HAP-1 (cell line): ENCODE measurements at regions not wholly inside any gene's neighbourhood (a gene's known extent, or its start where the extent isn't known, plus 50 kb on each side); places are given as distances from the start of the nearest gene placed in this dataset.
A peak's percentile ranks its signal among the peaks of the same experiment; 100 is the strongest.
"Not testable (repeated sequence)": the region's sequence is repeated elsewhere in the genome, so short reads cannot be mapped to it uniquely, and the experiment has no call there.

Source experiments
- DNase-seq, 2 experiments: peaks; one replicate each; pipeline ENCODE4 v3.0.0-alpha.2; 2016 to 2020; ENCODE audit warnings: low spot score in 2 of 2
- H3K27me3 ChIP-seq: fragments of 250-450 bp; sonication (Bioruptor Pico); 2 replicates; pipeline ENCODE4 v1.5.1; 2020; ENCODE audit warnings: low read depth, mild to moderate bottlenecking, moderate library complexity
- H3K36me3 ChIP-seq: fragments of 250-450 bp; sonication (Bioruptor Pico); replicated peaks from 2 replicates; pipeline ENCODE4 v1.5.1; 2020; ENCODE audit warnings: mild to moderate bottlenecking
- H3K4me1 ChIP-seq: fragments of 250-450 bp; sonication (Bioruptor Pico); 2 replicates; pipeline ENCODE4 v1.5.1; 2020; ENCODE audit warnings: mild to moderate bottlenecking
- H3K4me3 ChIP-seq: fragments of 250-450 bp; sonication (Bioruptor Pico); 2 replicates; pipeline ENCODE4 v1.5.1; 2020; ENCODE audit warnings: mild to moderate bottlenecking, moderate library complexity
- H3K9me3 ChIP-seq: fragments of 250-450 bp; sonication (Bioruptor Pico); 2 replicates; pipeline ENCODE4 v1.5.1; 2020; ENCODE audit warnings: mild to moderate bottlenecking, moderate library complexity
- in situ Hi-C: fragments of 300-500 bp; cut with MboI; formaldehyde crosslinking; loops from 3 replicates; pipeline ENCODE4 v1.14.3; 2020; ENCODE audit warnings: low sequenced_read_pairs, inconsistent platforms, mixed read lengths

- in situ Hi-C loops: no loop called here
- no peaks in the 10 kb centered on the region for H3K36me3 ChIP-seq
- no peak for DNase-seq
Measured at GRCh38 chr9:101999441-101999840, 261.0 kb upstream of the GRIN3A start.

GRCh38 chr9:101995231-101995630 is 256.8 kb upstream of the GRIN3A start:
- Histone ChIP-seq H3K36me3 (no peaks in the 10 kb centered on the region), H3K27me3 (no peaks in the 10 kb centered on the region; the same call in 1 of the 2 replicates), H3K9me3 (no peaks in the 10 kb centered on the region), H3K4me3 (no peak overlapping the region), H3K4me1 (peaks cover 10% of the 10 kb centered on the region)
- in situ Hi-C loops: no loop called here
- DNase-seq: no peak

More at GRCh38 chr9:101999441-101999840, 261.0 kb upstream of the GRIN3A start:
- no peak overlapping the region for H3K4me3 ChIP-seq
- no peaks in the 10 kb centered on the region for H3K27me3 ChIP-seq
- no peaks in the 10 kb centered on the region for H3K9me3 ChIP-seq
- H3K4me1 ChIP-seq: peaks cover 3% of the 10 kb centered on the region; the same call in 1 of the 2 replicates

GRCh38 chr9:101993771-101994170 is 255.3 kb upstream of the GRIN3A start:
- Histone ChIP-seq H3K4me3 (no peak overlapping the region), H3K9me3 (no peaks in the 10 kb centered on the region), H3K4me1 (peaks cover 10% of the 10 kb centered on the region), H3K36me3 (no peaks in the 10 kb centered on the region), H3K27me3 (no peaks in the 10 kb centered on the region; the same call in 1 of the 2 replicates)
- in situ Hi-C loops: no loop called here
- no peak for DNase-seq

GRCh38 chr9:101991926-101992325 is 253.5 kb upstream of the GRIN3A start:
- Histone ChIP-seq H3K36me3 (no peaks in the 10 kb centered on the region), H3K27me3 (no peaks in the 10 kb centered on the region; the same call in 1 of the 2 replicates), H3K9me3 (no peaks in the 10 kb centered on the region), H3K4me1 (peaks cover 10% of the 10 kb centered on the region), H3K4me3 (no peak overlapping the region)
- DNase-seq: peak; percentile 19 to 51
- in situ Hi-C loops: no loop called here

DNA sequence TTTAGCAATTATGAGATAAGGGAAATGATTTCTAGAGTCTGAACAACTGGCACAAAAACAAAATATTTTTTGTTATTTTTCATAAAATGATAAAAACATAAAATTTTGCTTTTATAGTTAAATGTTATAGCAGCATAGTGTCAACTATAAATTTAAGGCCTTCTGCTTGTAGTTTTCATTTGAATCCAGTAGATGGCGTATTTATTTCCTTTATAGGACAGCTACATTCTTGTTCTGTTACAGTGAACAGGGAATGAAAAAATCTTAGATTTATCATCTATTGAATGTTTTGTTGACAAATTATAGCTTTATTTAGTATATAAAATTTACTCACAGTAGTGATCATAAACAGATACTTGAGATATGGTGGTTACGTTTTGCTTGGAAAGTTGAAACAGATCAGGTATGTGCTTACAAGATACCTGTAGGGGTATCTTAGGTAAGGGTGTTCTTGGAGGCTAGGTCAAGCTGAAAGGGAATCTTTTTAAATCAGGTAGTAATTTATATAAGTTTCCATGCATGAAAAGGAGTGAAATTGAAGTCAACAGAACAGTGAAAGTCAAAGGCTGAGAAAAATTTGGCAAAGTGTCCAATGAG is 239.3 kb upstream of the GRIN3A start:
- in situ Hi-C loops: no loop called here
- no peaks in the 10 kb centered on the region for H3K4me1 ChIP-seq
- H3K4me3 ChIP-seq: no peak overlapping the region
- H3K9me3 ChIP-seq: no peaks in the 10 kb centered on the region
- DNase-seq: peak in 1 of 2 experiments; percentile 33
- H3K27me3 ChIP-seq: no peaks in the 10 kb centered on the region
- H3K36me3 ChIP-seq: no peaks in the 10 kb centered on the region

- in situ Hi-C loops: no loop called here
- no peak for DNase-seq
- H3K27me3 ChIP-seq: no peaks in the 10 kb centered on the region
Measured at GRCh38 chr9:101970609-101971008, 232.2 kb upstream of the GRIN3A start.

GRCh38 chr9:101968392-101968791 is 229.9 kb upstream of the GRIN3A start:
- Histone ChIP-seq H3K9me3 (no peaks in the 10 kb centered on the region), H3K4me1 (no peaks in the 10 kb centered on the region), H3K27me3 (no peaks in the 10 kb centered on the region), H3K36me3 (no peaks in the 10 kb centered on the region), H3K4me3 (no peak overlapping the region)
- in situ Hi-C loops: no loop called here
- DNase-seq: no peak

More at GRCh38 chr9:101970609-101971008, 232.2 kb upstream of the GRIN3A start:
- Histone ChIP-seq H3K4me1 (no peaks in the 10 kb centered on the region), H3K36me3 (no peaks in the 10 kb centered on the region), H3K4me3 (no peak overlapping the region), H3K9me3 (no peaks in the 10 kb centered on the region)

DNA sequence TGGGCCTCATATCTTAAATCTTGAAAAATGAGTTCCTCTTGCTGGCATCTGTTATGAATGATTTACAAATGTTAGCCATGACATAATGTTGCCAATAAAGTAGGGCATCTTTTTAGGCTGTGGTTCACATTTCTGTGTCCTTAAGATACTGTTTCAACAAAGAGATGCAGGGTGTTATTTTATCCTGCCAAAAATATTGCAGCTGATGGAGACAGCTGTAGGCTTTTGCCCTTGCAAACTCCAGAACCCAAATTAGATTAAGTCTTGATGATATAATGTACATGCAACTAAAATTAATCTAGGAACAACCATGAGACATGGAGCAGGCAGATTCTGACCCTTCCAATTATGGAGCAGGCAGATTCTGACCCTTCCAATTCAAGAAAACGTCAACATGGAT is 228.2 kb upstream of the GRIN3A start:
- H3K4me1 ChIP-seq: no peaks in the 10 kb centered on the region
- in situ Hi-C loops: no loop called here
- H3K4me3 ChIP-seq: no peak overlapping the region
- DNase-seq: no peak
- no peaks in the 10 kb centered on the region for H3K27me3 ChIP-seq
- H3K36me3 ChIP-seq: no peaks in the 10 kb centered on the region
- no peaks in the 10 kb centered on the region for H3K9me3 ChIP-seq

DNA sequence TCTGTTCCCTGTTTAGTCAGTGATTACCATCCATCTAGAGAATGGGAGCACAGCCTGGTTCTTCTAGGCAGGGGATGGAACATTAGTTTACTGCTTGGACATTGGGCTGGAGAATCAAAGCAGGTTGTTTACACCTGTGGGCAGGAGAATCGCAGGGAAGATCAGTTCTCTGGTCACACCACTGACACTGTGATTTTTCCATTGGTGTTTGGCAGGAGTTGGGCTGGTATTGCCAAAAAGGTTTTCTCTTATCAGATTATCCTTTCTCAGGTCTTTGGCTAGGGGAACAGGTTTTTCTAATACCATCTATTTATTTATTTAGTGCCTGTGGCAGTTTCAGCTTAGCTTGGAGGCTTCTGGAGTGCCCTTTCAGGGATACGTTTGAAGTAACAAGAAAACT is 219.3 kb upstream of the GRIN3A start:
- Histone ChIP-seq H3K9me3 (no peaks in the 10 kb centered on the region), H3K27me3 (no peaks in the 10 kb centered on the region), H3K4me3 (no peak overlapping the region), H3K36me3 (no peaks in the 10 kb centered on the region), H3K4me1 (no peaks in the 10 kb centered on the region)
- in situ Hi-C loops: no loop called here
- DNase-seq: no peak

GRCh38 chr9:101951598-101951997 is 213.2 kb upstream of the GRIN3A start:
- DNase-seq: no peak
- no peaks in the 10 kb centered on the region for H3K36me3 ChIP-seq
- no peaks in the 10 kb centered on the region for H3K9me3 ChIP-seq
- in situ Hi-C loops: no loop called here
- no peak overlapping the region for H3K4me3 ChIP-seq
- H3K27me3 ChIP-seq: no peaks in the 10 kb centered on the region
- no peaks in the 10 kb centered on the region for H3K4me1 ChIP-seq

DNA sequence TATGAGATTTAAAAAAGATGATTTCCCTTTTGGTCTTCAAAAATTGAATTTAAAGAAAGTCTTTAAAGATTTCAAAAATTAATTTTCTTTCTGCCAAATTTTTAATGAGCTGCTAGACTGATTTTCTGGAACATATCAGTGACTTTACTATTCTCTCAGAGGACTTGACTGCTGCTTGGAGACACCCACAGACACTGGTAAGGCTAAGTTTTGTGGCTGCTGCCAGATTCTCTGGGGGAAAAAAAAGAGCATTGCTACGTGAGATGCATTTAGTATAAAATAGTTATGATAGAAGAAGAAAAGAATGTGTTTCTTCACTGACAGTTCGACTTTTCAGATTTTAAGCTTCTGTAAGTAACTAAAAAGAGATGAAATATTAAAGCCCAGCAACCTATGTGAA is 193.3 kb upstream of the GRIN3A start:
- DNase-seq: no peak
- in situ Hi-C loops: no loop called here
- H3K4me1 ChIP-seq: no peaks in the 10 kb centered on the region
- H3K36me3 ChIP-seq: no peaks in the 10 kb centered on the region
- no peaks in the 10 kb centered on the region for H3K9me3 ChIP-seq
- H3K27me3 ChIP-seq: no peaks in the 10 kb centered on the region
- no peak overlapping the region for H3K4me3 ChIP-seq

DNA sequence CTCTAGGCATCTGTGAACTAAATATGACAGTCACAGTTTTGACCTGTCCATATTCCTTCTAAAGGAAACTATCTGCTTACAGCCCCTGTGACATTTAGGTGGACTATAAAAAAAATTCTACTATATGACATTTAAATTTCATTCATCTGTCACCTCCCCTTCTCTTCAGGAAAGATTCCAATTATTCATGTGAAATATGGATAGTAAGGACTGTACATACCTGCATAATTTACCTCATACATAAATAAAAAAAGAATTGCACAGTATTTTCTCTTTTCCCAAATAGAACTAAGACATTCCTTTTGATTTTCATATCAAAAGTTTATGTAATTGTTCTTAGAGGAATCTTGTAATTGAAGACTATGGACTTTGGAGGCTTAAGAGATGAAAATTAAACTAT is 192.3 kb upstream of the GRIN3A start:
- no peaks in the 10 kb centered on the region for H3K4me1 ChIP-seq
- no peak overlapping the region for H3K4me3 ChIP-seq
- no peaks in the 10 kb centered on the region for H3K9me3 ChIP-seq
- no peak for DNase-seq
- H3K27me3 ChIP-seq: no peaks in the 10 kb centered on the region
- no peaks in the 10 kb centered on the region for H3K36me3 ChIP-seq
- in situ Hi-C loops: no loop called here

GRCh38 chr9:101925498-101925897 is 187.1 kb upstream of the GRIN3A start:
- no peaks in the 10 kb centered on the region for H3K4me1 ChIP-seq
- DNase-seq: no peak
- H3K36me3 ChIP-seq: no peaks in the 10 kb centered on the region
- in situ Hi-C loops: no loop called here
- H3K27me3 ChIP-seq: no peaks in the 10 kb centered on the region
- H3K4me3 ChIP-seq: no peak overlapping the region
- no peaks in the 10 kb centered on the region for H3K9me3 ChIP-seq

- no peaks in the 10 kb centered on the region for H3K27me3 ChIP-seq
- no peak for DNase-seq
- in situ Hi-C loops: no loop called here
Measured at GRCh38 chr9:101923451-101923850, 185.0 kb upstream of the GRIN3A start.

DNA sequence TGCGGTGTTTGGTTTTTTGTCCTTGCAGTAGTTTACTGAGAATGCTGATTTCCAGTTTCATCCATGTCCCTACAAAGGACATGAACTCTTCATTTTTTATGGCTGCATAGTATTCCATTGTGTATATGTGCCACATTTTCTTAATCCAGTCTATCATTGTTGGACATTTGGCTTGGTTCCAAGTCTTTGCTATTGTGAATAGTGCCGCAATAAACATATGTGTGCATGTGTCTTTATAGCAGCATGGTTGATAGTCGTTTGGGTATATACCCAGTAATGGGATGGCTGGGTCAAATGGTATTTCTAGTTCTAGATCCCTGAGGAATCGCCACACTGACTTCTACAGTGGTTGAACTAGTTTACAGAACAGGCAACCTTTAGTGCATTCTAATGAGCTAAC is 178.5 kb upstream of the GRIN3A start:
- H3K4me3 ChIP-seq, DNase-seq, H3K4me1 ChIP-seq, H3K9me3 ChIP-seq, H3K27me3 ChIP-seq, H3K36me3 ChIP-seq, in situ Hi-C loops: not testable (repeated sequence)

More at GRCh38 chr9:101923451-101923850, 185.0 kb upstream of the GRIN3A start:
- H3K36me3 ChIP-seq: no peaks in the 10 kb centered on the region
- H3K9me3 ChIP-seq: no peaks in the 10 kb centered on the region
- no peak overlapping the region for H3K4me3 ChIP-seq
- no peaks in the 10 kb centered on the region for H3K4me1 ChIP-seq
